ENCODE measurements at regions not wholly inside any gene's neighbourhood (a gene's known extent, or its start where the extent isn't known, plus 50 kb on each side); places are given as distances from the start of the nearest gene placed in this dataset.

- TF ChIP-seq PATZ1 (CRISPR knock-in tag; IDR thresholded peaks at IDR 0.05; ENCODE audit: borderline replicate concordance) (no peak), SREBF2 (CRISPR knock-in tag; IDR thresholded peaks at IDR 0.05) (no peak), MTA1 (IDR thresholded peaks at IDR 0.05; ENCODE audit: borderline replicate concordance) (no peak), FOXA1 (IDR thresholded peaks at IDR 0.05; ENCODE audit: borderline replicate concordance) (no peak), FOSL1 (tag; conservative IDR thresholded peaks at IDR 0.05) (no peak), GTF2F1 (IDR thresholded peaks at IDR 0.05; ENCODE audit: low read depth, low read length) (no peak), ZNF76 (CRISPR knock-in tag; IDR thresholded peaks at IDR 0.05; ENCODE audit: borderline replicate concordance) (no peak), EZH2 (IDR thresholded peaks at IDR 0.05; ENCODE audit: borderline replicate concordance, low read depth, low read length) (no peak)
- TF ChIP-seq, protein P1, sequence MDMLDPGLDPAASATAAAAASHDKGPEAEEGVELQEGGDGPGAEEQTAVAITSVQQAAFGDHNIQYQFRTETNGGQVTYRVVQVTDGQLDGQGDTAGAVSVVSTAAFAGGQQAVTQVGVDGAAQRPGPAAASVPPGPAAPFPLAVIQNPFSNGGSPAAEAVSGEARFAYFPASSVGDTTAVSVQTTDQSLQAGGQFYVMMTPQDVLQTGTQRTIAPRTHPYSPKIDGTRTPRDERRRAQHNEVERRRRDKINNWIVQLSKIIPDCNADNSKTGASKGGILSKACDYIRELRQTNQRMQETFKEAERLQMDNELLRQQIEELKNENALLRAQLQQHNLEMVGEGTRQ (CRISPR knock-in tag; IDR thresholded peaks at IDR 0.05) = no peak
- TF ChIP-seq, protein P2, sequence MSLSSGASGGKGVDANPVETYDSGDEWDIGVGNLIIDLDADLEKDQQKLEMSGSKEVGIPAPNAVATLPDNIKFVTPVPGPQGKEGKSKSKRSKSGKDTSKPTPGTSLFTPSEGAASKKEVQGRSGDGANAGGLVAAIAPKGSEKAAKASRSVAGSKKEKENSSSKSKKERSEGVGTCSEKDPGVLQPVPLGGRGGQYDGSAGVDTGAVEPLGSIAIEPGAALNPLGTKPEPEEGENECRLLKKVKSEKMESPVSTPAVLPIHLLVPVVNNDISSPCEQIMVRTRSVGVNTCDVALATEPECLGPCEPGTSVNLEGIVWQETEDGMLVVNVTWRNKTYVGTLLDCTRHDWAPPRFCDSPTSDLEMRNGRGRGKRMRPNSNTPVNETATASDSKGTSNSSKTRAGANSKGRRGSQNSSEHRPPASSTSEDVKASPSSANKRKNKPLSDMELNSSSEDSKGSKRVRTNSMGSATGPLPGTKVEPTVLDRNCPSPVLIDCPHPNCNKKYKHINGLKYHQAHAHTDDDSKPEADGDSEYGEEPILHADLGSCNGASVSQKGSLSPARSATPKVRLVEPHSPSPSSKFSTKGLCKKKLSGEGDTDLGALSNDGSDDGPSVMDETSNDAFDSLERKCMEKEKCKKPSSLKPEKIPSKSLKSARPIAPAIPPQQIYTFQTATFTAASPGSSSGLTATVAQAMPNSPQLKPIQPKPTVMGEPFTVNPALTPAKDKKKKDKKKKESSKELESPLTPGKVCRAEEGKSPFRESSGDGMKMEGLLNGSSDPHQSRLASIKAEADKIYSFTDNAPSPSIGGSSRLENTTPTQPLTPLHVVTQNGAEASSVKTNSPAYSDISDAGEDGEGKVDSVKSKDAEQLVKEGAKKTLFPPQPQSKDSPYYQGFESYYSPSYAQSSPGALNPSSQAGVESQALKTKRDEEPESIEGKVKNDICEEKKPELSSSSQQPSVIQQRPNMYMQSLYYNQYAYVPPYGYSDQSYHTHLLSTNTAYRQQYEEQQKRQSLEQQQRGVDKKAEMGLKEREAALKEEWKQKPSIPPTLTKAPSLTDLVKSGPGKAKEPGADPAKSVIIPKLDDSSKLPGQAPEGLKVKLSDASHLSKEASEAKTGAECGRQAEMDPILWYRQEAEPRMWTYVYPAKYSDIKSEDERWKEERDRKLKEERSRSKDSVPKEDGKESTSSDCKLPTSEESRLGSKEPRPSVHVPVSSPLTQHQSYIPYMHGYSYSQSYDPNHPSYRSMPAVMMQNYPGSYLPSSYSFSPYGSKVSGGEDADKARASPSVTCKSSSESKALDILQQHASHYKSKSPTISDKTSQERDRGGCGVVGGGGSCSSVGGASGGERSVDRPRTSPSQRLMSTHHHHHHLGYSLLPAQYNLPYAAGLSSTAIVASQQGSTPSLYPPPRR (CRISPR knock-in tag; IDR thresholded peaks at IDR 0.05; ENCODE audit: borderline replicate concordance) = no peak
These were observed 385.8 kb downstream of the TRIB2 start for GRCh38 chr2:13102397-13103063.
